ENCODE measurements at regions not wholly inside any gene's neighbourhood (a gene's known extent, or its start where the extent isn't known, plus 50 kb on each side); places are given as distances from the start of the nearest gene placed in this dataset.

DNA sequence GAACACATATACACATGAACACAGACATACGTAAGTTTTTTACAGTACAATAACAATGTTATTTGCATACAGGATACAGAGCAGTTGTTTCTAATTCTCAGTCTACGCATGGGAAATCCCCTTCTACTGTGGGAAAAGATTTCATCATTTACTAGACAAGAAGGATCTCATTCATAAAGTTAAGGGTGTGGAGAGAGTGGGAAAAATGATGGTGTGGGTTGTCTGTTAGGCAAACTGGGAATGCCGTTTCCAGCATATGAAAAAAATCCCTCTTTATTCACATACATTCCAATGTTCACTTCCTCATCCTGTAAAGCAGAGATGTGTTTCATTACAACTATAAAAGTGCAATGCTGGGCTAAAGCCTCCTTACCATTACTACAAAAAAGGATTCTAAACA lies 120.9 kb downstream of the SINHCAF start:
- Mint-ChIP-seq H3K27me3 (peaks cover 31 to 42% of the 10 kb centered on the region in 2 donors), H3K27ac (no peak overlapping the region), H3K36me3 (ENCODE audit: insufficient read depth) (no peaks in the 10 kb centered on the region), H3K4me1 (ENCODE audit: low read depth in 2 of 2) (peaks cover 0 to 3% of the 10 kb centered on the region in 2 donors), H3K9me3 (no peaks in the 10 kb centered on the region), H3K4me3 (no peak overlapping the region)
- ATAC-seq (replicated peaks) (no peak), DNase-seq (no peak)

DNA sequence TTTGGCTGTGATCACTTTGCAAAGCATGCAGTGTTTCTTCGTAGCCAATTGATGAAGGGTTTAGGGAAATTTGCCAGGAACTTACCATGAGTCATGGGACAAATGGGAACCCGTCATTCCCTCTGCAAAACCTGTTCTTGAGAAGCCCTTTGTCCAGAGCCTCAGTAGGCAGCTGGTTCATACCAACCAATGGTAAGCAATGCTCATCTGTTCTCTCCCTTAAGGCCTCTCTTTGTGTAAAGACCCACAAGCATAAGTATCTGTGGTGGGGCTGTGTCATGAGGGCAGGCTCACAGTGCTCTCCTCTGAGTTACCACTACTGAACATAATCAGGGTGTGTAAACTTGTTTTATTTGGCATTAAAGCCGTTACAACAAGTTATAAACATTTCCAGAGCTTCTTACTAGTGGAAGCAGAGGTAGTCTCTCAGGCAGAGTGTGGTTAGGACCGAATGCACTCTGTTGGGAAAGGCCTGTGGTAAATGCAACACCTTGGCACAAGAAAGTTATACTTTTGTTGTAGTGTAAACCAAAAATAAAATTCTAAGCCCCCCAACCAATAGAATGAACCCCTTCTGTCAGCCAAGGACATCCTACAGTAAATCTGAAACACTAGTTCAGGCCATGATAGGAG lies 119.8 kb downstream of the SINHCAF start:
- DNase-seq, result no peak
- peaks cover 0 to 3% of the 10 kb centered on the region in 2 donors for H3K4me1 Mint-ChIP-seq (ENCODE audit: low read depth in 2 of 2)
- no peaks in the 10 kb centered on the region for H3K36me3 Mint-ChIP-seq (ENCODE audit: insufficient read depth)
- no peak for ATAC-seq (replicated peaks)
- no peak overlapping the region for H3K4me3 Mint-ChIP-seq
- no peak overlapping the region for H3K27ac Mint-ChIP-seq
- H3K9me3 Mint-ChIP-seq, result no peaks in the 10 kb centered on the region
- peaks cover 32 to 36% of the 10 kb centered on the region in 2 donors for H3K27me3 Mint-ChIP-seq

DNA sequence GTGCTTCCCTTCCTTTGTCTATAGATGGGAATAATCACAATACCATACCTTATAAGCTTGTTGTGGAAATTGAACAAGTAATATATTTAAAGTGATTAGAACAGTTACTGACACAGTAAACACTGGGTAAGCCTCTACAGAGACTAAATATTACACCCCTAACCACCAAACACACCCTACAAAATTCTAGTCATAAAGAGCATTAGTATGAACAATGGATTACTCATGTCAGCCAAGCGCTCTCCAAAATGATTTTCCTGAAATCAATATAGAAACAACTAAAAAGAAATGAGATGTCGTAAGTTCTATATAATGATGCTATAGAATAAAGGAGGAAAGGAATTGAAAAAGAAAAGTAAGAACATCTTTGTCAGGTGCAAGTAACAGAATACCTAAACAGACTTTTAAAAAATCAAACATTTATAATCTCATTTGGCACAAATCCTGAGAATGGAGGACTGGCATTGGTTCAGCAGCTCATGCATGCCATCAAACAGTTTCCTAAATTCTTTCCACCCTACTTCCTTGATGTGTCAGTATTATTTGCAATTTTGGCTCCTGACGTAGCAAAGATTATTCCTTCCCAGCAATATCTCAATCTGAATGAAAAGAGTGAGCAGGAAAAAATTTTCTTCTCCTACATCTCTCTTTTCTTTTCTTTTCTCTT lies 118.0 kb downstream of the SINHCAF start:
- Mint-ChIP-seq H3K9me3 (no peaks in the 10 kb centered on the region), H3K4me1 (ENCODE audit: low read depth in 2 of 2) (peaks cover 0 to 3% of the 10 kb centered on the region in 2 donors), H3K27me3 (peaks cover 27 to 33% of the 10 kb centered on the region in 2 donors), H3K27ac (no peak overlapping the region), H3K4me3 (no peak overlapping the region), H3K36me3 (ENCODE audit: insufficient read depth) (no peaks in the 10 kb centered on the region)
- no peak for ATAC-seq (replicated peaks)
- no peak for DNase-seq

DNA sequence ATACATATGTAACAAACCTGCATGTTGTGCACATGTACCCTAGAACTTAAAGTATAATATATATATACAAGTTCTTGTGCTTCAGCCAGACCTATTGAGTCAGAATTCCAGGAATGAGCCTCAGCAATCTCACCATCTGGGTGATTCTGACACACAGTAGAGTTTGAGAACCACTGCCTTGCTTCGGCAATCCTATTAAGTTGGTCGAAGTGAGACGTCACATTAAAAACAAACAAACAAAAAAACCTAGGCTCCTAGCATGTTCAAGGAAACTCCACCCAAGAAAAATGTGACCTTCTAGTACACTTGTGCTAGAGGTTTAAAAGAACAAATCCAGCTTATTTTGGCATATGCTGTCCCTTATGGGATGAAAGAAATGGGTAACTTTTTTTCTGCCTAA lies 115.8 kb downstream of the SINHCAF start:
- no peaks in the 10 kb centered on the region for H3K9me3 Mint-ChIP-seq
- H3K4me1 Mint-ChIP-seq (ENCODE audit: low read depth in 2 of 2), result no peaks in the 10 kb centered on the region
- ATAC-seq (replicated peaks) (no peak), DNase-seq (no peak)
- no peak overlapping the region for H3K4me3 Mint-ChIP-seq
- H3K27me3 Mint-ChIP-seq, result peaks cover 13 to 15% of the 10 kb centered on the region in 2 donors
- H3K27ac Mint-ChIP-seq, result no peak overlapping the region
- no peaks in the 10 kb centered on the region for H3K36me3 Mint-ChIP-seq (ENCODE audit: insufficient read depth)

DNA sequence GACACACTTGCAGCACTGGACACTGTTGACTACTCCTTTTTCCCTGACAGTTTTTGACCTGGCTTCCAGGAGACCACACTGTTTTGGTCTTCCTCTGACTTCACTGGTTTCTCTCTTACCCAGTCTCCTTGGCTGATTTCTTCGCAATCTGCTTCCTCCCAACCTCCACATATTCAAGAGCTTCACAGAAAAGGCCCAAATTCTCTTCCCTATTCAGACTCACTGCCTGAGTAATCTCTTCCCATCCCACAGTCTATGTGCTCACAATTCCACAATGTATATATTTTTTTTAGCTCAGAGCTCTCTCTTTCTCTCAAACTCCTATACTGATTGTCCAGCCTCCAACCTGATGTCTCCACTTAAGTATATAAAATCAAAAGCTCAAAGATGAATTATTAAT lies 115.4 kb downstream of the SINHCAF start:
- peaks cover 16% of the 10 kb centered on the region in 2 donors for H3K27me3 Mint-ChIP-seq
- peaks cover 0 to under 1% of the 10 kb centered on the region in 2 donors for H3K4me1 Mint-ChIP-seq (ENCODE audit: low read depth in 2 of 2)
- H3K9me3 Mint-ChIP-seq, result no peaks in the 10 kb centered on the region
- no peak overlapping the region for H3K27ac Mint-ChIP-seq
- no peak for DNase-seq
- ATAC-seq (replicated peaks), result no peak
- no peaks in the 10 kb centered on the region for H3K36me3 Mint-ChIP-seq (ENCODE audit: insufficient read depth)
- no peak overlapping the region for H3K4me3 Mint-ChIP-seq

DNA sequence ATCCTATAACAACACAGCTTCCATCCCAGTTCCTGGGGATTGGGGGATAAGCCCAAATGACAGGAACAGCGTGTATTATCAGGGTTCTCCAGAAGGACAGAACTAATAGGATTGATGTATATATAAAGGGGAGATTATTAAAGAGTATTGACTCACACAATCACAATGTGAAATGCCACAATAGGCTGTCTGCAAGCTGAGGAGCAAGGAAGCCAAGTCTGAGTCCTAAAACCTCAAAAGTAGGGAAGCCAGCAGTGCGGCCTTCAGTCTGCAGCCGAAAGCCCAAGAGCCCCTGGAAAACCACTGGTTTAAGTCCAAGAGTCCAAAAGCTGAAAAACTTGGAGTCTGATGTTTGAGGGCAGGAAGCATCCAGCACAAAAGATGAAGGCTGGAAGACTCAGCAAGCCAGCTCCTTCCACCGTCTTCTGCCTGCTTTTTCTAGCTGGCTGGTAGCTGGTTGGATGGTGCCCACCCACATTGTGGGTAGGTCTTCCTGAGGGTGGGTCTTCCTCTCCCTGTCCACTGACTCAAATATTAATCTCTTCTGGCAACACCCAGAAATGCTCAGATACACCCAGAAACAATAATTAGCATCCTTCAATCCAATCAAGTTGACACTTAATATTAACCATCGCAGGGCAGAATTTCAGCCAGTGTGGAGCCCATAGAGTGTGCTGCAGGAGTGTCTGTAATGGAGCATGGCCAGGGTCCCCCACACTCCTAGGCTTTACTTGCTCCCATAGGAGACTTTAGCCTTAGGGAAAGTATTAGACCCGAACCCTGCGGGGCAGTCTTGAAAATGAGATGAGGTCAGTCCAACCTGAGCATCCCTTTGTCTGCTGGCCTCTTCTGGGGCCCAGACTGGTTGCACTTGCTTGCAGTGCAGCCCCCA lies 111.1 kb downstream of the SINHCAF start:
- Mint-ChIP-seq H3K27ac (no peak overlapping the region), H3K9me3 (no peaks in the 10 kb centered on the region), H3K4me3 (no peak overlapping the region), H3K36me3 (ENCODE audit: insufficient read depth) (no peaks in the 10 kb centered on the region), H3K4me1 (ENCODE audit: low read depth in 2 of 2) (peaks cover 0 to 3% of the 10 kb centered on the region in 2 donors), H3K27me3 (peaks cover 39 to 47% of the 10 kb centered on the region in 2 donors)
- ATAC-seq (replicated peaks) (no peak), DNase-seq (no peak)

DNA sequence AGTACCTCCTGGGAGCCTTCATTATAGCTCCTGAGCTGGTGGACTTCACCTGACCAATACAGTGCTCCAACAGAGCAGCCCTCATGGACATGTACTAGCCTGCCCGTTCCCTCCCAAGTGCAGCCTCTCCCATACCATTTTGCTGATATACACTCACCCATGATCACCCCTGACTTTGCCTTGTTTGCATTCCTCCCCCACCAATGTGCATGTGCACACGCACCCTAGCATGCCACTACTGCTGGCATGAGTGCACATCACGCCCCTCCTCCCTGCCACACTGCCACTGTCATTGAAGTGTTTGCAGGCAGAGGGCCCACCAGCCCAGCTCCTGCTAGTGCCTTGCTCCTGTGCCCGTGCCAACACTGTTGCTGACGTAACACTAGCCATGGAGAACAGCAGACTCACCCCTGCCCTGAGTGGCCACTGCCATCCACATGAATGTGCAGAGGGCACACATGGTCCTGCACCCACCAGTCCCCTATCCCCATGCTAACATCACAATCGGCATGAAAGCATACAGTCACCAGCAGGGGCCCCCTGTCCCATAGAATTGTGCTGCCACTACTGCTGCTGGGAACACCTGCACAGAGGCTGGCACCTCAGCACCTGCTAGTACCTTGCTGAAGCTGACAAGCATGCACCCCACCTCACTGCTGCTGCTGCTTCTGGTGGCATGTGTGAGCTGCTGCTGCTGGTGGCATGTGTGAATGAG lies 110.3 kb downstream of the SINHCAF start:
- DNase-seq, result no peak
- peaks cover 47 to 55% of the 10 kb centered on the region in 2 donors for H3K27me3 Mint-ChIP-seq
- peaks cover 0 to 3% of the 10 kb centered on the region in 2 donors for H3K4me1 Mint-ChIP-seq (ENCODE audit: low read depth in 2 of 2)
- ATAC-seq (replicated peaks), result no peak
- no peaks in the 10 kb centered on the region for H3K9me3 Mint-ChIP-seq
- H3K4me3 Mint-ChIP-seq, result no peak overlapping the region
- H3K36me3 Mint-ChIP-seq (ENCODE audit: insufficient read depth), result no peaks in the 10 kb centered on the region
- no peak overlapping the region for H3K27ac Mint-ChIP-seq

DNA sequence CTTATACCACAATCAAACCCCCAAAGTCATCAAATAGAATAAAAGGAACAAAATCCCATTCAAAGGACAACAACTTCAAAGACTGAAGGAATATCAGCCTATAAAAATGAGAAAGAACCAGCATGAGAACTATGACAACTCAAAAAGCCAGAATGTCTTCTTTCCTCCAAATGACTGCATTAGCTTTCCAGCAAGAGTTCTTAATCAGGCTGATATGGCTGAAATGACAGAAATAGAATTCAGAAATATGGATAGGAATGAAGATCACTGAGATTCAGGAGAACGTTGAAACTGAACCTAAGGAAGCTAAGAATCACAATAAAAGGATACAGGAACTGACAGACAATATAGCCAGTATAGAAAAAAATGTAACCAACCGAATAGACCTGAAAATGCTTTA lies 109.5 kb downstream of the SINHCAF start:
- Mint-ChIP-seq H3K9me3 (no peaks in the 10 kb centered on the region), H3K4me3 (no peak overlapping the region), H3K27ac (no peak overlapping the region), H3K4me1 (ENCODE audit: low read depth in 2 of 2) (peaks cover 0 to 3% of the 10 kb centered on the region in 2 donors), H3K36me3 (ENCODE audit: insufficient read depth) (no peaks in the 10 kb centered on the region), H3K27me3 (peaks cover 50 to 60% of the 10 kb centered on the region in 2 donors)
- no peak for ATAC-seq (replicated peaks)
- DNase-seq, result no peak

DNA sequence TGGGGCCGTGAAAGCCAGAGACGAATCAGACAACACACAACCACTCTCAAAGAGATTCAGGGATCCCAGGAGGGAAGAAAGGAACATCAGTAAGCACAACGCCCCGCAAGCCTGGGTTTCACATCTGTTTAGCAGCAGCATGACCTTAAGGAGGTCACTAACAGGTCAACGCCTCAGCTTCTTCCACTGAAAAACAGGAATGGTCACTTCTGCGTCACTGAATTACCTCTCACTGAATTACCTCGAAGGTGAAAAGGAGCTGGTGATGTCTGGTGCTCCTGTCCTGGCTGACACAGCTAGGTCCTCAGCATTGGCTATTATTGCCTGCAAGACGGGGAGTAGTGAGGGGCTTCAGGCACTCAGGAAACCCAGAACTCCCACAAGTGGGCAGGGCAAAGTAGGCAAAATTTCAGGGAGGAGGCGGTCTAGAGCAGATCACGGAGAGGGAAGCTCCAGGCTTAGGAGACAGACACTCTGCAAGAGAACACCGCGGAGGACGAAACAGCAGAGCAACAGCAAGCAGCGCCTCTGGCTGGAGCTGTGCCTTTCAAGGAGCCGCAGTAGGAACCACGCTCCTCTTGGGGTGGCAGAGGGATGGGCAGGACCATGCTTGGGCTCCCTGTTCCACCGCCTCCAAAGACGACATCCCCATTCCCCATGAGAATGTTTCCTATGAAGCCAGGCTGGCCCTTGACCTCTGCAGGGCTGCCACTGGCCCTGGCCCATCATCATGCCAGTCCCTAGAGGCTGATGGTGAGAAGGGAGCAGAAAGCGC lies 108.4 kb downstream of the SINHCAF start:
- H3K4me1 Mint-ChIP-seq (ENCODE audit: low read depth in 2 of 2), result peaks cover 0 to 3% of the 10 kb centered on the region in 2 donors
- peaks cover 45 to 71% of the 10 kb centered on the region in 2 donors for H3K27me3 Mint-ChIP-seq
- DNase-seq (no peak), ATAC-seq (replicated peaks) (no peak)
- no peaks in the 10 kb centered on the region for H3K36me3 Mint-ChIP-seq (ENCODE audit: insufficient read depth)
- no peak overlapping the region for H3K27ac Mint-ChIP-seq
- H3K4me3 Mint-ChIP-seq, result no peak overlapping the region
- no peaks in the 10 kb centered on the region for H3K9me3 Mint-ChIP-seq

DNA sequence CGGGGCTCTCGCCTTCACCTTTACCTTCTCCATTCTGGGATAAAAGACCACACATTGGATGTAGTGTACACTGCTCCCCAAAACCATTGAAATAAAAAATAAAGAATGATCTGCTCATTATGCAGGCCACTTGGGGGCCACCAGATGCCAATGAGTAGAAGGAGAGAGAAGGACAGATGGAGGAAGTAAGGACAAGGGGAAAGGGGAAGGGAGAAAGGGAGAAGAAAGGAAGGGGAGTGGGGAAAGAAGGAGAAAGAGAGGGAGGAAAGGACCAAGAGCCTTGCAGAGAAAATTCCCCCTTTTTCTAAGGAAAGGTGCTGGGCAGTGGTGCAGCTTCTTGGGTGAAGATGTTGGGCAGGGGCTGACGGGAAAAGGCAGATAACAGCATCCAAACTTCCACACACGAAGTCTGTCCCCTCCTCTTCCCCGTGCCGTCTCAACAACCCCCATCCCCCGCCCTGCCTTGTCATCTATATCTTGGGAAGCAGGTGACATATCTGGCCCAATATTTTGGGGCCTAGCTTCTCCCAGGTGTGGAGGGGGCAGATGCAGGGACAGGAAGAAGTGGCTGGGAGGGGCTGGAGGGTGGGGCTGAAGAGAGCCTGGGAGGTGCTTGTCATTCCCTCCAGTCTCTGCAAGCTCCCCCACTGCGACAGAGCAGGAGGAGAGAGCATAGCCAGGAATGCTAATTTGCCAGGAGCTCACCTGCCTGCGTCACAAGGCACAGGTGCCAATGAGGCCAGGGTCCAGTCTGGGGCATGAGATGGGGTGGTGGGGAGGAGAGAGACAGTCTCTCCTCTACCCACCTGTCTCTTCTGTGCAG lies 107.5 kb downstream of the SINHCAF start:
- H3K4me3 Mint-ChIP-seq, result no peak overlapping the region
- no peaks in the 10 kb centered on the region for H3K9me3 Mint-ChIP-seq
- no peaks in the 10 kb centered on the region for H3K36me3 Mint-ChIP-seq (ENCODE audit: insufficient read depth)
- peaks cover 0 to 3% of the 10 kb centered on the region in 2 donors for H3K4me1 Mint-ChIP-seq (ENCODE audit: low read depth in 2 of 2)
- no peak for ATAC-seq (replicated peaks)
- no peak for DNase-seq
- no peak overlapping the region for H3K27ac Mint-ChIP-seq
- peaks cover 45 to 78% of the 10 kb centered on the region in 2 donors for H3K27me3 Mint-ChIP-seq

DNA sequence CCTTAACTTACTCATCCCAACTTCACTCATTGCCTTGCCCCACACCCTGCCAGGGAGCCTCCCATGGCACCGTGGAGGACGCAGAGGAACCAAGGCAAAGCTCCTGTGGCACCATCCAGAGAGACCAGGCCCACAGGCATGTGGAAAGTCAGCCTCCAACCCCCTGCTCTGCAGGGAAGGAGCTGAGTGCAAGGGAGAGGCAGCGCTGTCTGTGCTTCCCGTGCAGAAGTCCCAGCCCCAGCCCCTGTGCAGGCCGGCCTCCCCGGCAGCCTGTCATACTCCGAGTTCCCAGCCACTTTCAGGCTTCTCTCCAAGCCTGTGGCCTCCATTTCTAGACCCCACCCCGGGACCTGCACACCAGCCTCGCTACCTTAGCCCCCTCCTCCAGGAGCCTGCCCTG lies 106.4 kb downstream of the SINHCAF start:
- ATAC-seq (replicated peaks) (no peak), DNase-seq (no peak)
- Mint-ChIP-seq H3K4me3 (no peak overlapping the region), H3K36me3 (ENCODE audit: insufficient read depth) (no peaks in the 10 kb centered on the region), H3K27ac (no peak overlapping the region), H3K27me3 (peaks cover 45 to 83% of the 10 kb centered on the region in 2 donors), H3K9me3 (no peaks in the 10 kb centered on the region), H3K4me1 (ENCODE audit: low read depth in 2 of 2) (peaks cover 0 to 3% of the 10 kb centered on the region in 2 donors)

DNA sequence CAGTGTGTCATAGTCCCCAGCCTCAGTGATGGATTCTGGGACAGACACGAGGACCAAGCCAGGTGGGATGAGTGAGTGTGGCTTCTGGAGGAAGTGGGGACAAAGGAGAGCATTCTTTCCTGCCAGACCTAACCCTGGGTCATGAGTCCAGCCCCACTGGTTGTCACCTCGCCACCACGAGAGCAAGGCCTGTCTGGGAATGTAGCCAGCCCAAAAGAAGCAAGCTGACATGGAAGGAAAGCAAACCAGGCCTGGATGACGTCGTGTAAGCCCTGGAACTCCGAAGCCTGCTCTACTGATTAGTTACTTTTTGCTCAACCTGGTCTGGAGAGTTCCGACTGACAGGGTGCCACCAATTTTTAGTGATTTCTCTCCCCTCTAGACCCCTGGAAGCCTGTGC lies 105.9 kb downstream of the SINHCAF start:
- Mint-ChIP-seq H3K4me3 (no peak overlapping the region), H3K4me1 (ENCODE audit: low read depth in 2 of 2) (peaks cover 3% of the 10 kb centered on the region in 2 donors), H3K27me3 (peaks cover 45 to 88% of the 10 kb centered on the region in 2 donors), H3K36me3 (ENCODE audit: insufficient read depth) (no peaks in the 10 kb centered on the region), H3K9me3 (no peaks in the 10 kb centered on the region), H3K27ac (no peak overlapping the region)
- no peak for DNase-seq
- no peak for ATAC-seq (replicated peaks)

Measured in effector memory CD8-positive, alpha-beta T cell (primary cell).